Activated CD4-positive, CD25-positive, alpha-beta regulatory T cell treated with anti-CD3 and anti-CD28 coated beads, Interleukin-2, amount 50 U/mL, for 24 hours (primary cell): ENCODE measurements at regions not wholly inside any gene's neighbourhood (a gene's known extent, or its start where the extent isn't known, plus 50 kb on each side); places are given as distances from the start of the nearest gene placed in this dataset.

Experiments used
- ATAC-seq, 2 donors: fragments of 150-1000 bp; cut with Tn5 transposase; one replicate each; pipeline ENCODE4 v1.10.0; 2021; ENCODE audit warnings: mild to moderate bottlenecking in 1 of 2, moderate library complexity in 1 of 2

DNA sequence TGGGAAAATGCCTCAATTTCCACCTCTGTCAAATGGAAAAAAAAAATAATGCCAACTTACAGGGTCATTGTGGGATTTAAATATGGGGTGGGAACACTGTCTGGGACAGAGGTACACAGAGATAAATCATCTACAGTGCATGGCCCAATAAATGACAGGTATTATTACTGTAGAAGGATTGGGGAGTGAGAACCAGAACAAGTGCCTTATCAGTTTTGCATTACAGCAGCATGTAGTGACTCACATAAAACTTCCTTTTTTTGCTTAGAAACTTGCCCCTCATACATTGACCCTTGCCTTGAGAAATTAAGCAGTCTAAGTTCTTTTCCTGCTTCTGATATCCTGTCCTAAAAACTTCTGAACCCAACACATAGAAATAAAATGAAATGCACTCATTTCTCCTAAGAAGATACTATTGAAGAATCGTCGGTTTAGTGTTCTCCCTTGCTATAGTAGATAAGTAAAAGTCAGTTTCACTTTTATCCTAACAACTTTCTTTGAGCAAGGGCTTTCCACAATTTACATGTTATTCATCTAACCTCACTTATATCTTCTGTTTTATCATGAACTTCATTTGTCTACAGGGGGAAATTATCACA is 121.0 kb upstream of the HAAO start:
- no peak for ATAC-seq

DNA sequence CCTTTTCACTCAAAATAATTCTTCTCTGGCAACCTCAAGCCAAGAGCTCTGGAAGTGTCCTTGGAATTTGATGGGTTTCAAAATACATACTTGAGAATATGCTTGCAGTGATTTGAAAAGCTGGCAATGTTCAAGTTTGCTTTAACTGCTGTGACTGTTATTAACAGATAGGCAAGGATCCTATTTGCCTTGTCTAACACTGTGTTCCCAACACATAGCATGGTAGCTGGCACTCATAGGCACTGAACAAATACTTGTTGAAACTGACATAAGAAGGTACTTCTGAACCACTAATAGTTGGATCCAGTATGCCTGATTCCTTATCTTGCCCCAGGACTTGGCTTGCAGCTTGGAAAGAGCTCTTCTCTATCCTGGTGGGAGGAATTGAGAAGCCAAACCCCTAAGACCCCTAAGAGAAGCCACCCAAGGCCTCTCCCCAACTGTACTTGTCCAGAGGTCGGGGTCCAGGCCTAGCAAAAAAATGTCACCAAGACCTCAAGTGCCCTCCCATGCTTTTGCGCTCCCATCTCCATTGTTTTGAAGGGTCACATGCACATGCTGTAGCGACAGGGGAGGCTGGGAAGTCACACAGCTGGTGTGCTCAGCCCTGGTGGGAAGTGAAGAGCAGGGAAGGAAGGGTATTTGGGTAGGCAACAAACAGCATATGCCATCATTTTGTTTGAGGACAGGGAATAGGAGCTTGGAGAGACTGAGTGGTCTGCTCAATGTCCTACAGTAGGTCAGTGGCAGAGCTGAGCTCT is 118.4 kb upstream of the HAAO start:
- no peak for ATAC-seq

GRCh38 chr2:42909966-42910365 is 117.6 kb upstream of the HAAO start:
- ATAC-seq, result no peak

- ATAC-seq, result no peak
Observed at GRCh38 chr2:42908518-42909200, 116.3 kb upstream of the HAAO start.

- no peak for ATAC-seq
Observed at GRCh38 chr2:42907835-42908234, 115.5 kb upstream of the HAAO start.

- ATAC-seq, result no peak
Observed at GRCh38 chr2:42906557-42907411, 114.4 kb upstream of the HAAO start.

DNA sequence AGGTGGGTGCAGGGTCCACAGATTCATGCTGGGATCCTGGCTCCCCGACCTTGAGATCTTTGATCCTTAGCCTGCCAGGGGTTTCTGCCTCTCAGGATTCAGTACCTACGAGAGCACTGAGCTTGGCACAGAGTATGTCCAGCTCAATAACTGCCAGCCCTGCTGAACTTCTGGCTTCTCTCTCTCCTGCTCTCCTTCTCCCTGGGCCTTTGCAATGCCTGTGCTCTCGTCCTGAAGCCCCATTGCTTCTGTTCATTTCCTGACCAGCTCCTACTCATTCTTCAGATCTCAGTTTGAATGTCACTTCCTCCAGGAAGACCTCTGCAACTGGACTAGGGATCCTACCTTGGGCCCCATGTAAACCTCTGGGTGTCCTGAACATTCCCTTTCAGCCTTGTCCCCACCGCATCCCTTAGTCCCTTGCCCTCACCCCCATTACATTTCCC is 113.8 kb upstream of the HAAO start:
- no peak for ATAC-seq

- no peak for ATAC-seq
Observed at GRCh38 chr2:42905341-42906110, 113.1 kb upstream of the HAAO start.

DNA sequence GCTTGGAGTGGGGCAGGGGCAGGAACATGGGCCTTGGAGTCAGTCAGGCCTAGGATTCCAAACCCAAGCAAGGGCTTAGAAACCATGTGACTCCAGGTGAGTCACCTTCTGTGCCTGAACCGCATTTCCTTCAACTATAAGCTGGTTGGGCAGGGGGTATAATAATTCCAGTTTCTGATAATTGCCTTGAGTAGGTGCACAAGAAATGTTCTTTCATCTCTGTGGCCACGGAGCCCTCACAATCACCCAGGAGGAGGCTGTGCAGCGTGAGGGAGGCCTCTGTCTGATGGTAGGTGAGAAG is 112.1 kb upstream of the HAAO start:
- no peak for ATAC-seq

DNA sequence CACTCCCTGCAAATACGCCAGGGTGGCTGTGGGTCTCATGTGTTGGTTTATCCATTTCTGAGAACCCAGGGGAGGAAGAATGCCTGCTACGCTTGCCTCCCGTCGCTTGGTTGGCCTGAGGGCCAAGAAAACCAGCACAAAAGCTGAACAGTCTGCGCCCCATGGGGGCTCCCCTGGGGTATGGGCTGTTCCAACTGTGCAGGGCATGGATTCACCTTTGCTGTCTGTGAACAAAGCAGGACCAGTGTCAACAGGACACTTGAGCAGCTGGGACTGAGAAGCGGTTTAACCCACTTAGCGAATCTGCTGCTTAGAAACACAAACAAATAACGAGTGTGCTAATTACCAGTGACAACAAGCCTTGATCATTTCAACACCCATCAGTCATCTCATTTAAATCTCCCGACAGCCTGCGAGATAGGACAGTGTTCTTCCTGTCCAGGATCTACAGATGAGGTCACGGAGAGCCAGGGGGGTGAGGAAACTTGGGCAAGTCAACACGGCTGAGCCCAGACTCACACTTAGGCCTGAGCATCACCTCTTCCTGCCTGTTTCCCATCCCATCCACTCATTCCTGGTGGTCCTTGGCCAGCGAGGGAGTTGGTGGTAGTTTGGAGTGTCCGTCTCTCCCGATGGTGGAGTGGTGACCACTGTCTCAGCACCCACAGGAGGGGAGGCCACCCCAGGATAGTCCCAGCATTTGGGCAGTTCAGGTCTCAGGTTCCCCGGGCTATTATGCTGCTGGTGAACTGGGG is 111.6 kb upstream of the HAAO start:
- no peak for ATAC-seq

GRCh38 chr2:42902939-42903709 is 110.7 kb upstream of the HAAO start:
- ATAC-seq, result no peak

- no peak for ATAC-seq
Observed at GRCh38 chr2:42901076-42901640, 108.8 kb upstream of the HAAO start.

DNA sequence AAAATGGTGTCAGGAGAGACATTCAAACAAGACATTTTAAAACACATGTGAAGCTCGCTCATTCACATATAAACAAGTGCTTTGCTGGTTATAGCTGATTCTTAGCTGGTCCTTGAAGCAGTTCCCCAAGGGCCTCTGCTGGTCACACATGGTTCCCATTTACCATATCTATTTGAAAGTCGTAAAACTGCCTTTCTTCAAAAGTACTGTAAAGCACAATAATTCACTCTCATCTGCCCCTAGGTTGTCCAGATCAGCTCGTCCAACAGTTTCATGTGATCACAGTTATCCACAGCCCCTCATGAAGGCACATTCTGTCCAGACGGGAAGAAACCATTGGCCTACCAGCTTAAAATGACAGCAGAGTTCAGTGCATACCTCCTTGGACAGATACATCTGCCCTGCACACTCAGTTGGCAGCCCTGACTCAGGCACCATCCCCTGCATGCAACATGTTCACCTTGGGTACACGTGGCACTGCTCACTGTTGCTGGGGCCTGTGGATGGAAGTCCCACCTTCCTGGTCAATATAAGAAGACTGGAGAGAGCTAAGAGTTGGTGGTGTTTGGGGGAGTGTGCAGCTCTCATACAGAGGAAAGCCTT is 108.0 kb upstream of the HAAO start:
- ATAC-seq, result no peak

GRCh38 chr2:42897358-42897757 is 105.0 kb upstream of the HAAO start:
- no peak for ATAC-seq

DNA sequence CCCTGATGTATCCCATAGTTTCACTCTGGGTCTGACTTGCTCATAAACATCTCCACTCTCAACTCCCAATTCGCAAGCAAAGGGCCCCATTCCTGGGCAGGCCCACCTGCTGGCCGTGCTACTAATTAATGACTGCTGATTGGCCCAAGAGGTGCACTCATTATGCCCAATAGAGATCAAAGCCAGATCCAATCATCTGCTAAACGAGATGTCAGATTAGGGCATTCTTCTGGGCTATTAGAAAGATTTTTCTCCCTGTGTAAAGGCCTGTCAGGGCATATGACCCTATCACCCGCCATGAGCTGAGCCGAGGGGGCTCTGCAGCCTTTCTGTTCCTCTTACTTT is 103.4 kb upstream of the HAAO start:
- ATAC-seq, result no peak

- no peak for ATAC-seq
Observed at GRCh38 chr2:42895134-42895790, 102.9 kb upstream of the HAAO start.

DNA sequence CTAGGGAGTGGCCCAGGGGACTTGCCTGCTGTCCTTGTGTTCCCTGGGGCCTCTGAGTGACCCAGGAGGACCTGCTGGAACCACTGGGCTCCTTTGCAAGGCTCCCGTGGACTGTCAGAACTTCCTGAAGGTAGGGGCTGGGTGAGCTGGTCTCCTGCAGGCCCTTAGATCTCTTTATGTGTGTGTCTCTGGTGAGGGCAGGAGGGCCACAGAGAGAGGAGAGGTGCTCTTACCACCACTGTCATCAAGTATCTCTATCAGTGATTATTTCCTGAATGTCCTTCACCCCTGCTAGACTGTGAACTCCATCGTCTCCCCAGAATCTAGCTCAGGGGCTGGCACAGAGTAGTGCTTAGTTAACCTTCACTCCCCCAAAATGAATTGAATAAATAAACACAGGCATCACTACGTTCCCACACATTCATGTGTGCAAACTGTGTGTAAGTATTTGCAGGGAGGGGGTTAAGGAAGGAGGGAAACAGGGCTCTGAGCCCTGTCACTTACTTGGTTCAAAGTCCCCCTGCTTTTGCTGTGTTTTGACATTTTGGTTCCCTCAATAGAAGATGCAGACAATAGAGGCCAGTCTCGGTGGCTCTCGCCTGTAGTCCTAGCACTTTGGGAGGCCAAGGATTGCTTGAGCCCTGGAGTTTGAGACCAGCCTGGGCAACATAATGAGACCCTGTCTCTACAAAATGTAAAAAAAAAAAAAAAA is 100.8 kb upstream of the HAAO start:
- ATAC-seq, result no peak

- ATAC-seq, result no peak
Observed at GRCh38 chr2:42890791-42891355, 98.5 kb upstream of the HAAO start.
